ENCODE measurements at regions not wholly inside any gene's neighbourhood (a gene's known extent, or its start where the extent isn't known, plus 50 kb on each side); places are given as distances from the start of the nearest gene placed in this dataset.

DNA sequence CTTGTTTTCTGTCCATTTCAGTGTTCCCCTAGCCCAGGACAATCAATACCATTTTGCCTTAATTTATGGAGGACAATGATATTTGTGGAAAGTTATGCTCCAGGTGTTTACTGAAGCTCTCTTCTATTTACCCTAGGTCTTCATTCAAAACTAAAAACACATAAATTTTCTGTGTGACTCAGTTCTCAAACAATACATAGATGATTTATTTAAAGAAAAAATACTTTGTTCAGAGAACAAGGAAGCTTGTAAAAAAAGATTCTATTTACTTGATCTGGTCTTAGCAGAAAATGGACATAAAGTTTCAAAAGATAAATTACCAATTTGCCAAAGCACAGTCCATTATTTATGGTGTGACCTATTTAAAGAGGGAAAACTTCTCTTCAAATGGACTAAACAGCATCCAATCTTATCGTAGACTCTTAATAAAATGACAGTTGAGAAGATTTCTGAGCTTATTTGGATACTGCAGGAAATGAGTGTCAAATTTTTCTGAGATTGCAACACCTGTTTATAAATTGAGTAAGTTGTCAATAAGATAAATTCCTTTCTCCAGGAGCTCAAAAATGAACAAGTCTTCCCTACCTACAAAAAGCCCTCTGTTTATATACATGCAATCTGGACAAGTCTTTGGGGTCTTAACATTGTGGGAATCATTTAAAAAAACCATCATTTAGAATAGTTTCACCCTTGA is 627.2 kb downstream of the PSAT1 start:
- no peak overlapping the region for H3K27ac Mint-ChIP-seq
- no peaks in the 10 kb centered on the region for H3K9me3 Mint-ChIP-seq
- H3K4me3 Mint-ChIP-seq: no peak overlapping the region
- H3K4me1 Mint-ChIP-seq: no peaks in the 10 kb centered on the region
- no peak for DNase-seq
- CTCF ChIA-PET: interaction anchor here (1.2 kb wide), 1 partner anchor 24 kb away, joined by 3 read pairs; no protein-coding TSS in a partner anchor
- no peaks in the 10 kb centered on the region for H3K36me3 Mint-ChIP-seq
- H3K27me3 Mint-ChIP-seq: no peaks in the 10 kb centered on the region

DNA sequence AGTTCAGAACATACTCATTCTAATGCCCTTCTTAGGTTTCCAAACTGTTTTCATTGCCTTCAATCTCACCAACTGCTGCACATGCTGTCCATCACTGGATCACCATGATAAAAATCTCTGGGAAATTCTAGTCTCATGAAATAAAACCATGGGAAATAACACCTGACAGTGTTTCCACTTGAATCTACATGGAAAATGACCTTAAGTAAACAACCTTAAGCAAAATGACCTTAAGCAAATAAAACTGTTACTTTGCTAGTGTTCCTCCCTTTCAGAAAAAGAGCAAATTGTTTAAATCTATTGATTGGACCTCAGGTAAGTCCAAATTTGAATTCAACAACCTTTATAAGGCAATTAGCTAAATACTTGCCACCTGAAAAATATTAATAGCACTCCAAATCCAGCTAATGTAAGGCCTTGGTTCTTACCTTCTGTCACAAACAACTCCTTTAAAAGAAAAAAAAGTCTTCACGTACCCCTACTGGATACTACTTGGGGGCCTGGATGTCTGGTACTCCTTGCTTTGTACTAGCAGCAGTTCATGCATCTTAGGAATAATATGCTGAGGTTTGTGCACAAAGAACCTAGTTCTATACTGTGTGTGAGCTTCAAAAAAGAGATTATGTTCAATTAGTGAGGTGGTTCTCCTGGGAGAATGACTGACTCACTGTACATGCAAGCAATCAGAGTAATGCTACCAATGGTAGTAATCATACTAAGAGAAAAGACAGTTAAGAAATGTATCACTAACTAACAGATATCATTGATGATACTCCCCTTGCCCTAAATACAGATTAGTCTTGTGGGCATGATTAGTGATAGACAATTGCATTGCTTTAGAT is 630.4 kb downstream of the PSAT1 start:
- DNase-seq: no peak
- H3K27me3 Mint-ChIP-seq: no peaks in the 10 kb centered on the region
- H3K36me3 Mint-ChIP-seq: no peaks in the 10 kb centered on the region
- no peak overlapping the region for H3K4me3 Mint-ChIP-seq
- no peaks in the 10 kb centered on the region for H3K9me3 Mint-ChIP-seq
- no peaks in the 10 kb centered on the region for H3K4me1 Mint-ChIP-seq
- no peak overlapping the region for H3K27ac Mint-ChIP-seq
- CTCF ChIA-PET: no interaction called here

DNA sequence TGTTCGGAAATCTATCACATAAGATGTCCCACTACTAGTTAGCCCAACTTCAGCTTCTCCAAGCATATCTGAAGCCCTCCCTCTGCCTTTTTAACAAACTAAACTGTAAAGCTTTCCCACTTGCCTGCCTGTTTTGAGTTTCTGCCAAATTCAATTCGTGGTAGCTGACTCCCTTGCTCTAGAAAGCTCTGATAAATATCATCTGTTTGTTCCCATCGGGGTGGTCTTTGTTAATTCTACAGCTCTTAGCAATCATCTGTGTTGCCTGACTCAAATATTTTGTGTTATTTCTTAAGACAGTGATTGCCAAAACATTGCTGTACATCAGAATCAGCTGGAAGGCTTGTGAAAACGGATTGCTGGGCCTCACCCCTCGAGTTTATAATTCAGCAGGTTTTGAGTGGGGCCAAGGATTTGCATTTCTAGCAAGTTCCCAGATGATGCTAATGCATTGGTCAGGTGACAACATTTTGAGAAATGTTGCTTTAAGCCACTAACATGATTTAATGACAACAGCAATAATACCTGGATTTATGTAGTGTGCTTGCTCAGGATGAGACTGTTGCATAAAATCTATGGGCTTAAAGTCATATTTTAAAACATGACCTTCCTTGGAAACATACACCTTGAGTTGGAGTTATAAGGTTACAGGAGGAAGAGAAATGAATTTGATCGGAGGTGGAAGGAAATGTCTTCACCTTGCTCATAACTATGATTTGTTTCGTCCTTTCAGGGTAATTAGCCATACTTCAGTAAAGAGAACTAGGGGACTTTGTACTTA is 631.9 kb downstream of the PSAT1 start:
- Mint-ChIP-seq H3K4me3 (no peak overlapping the region), H3K27me3 (no peaks in the 10 kb centered on the region), H3K36me3 (no peaks in the 10 kb centered on the region), H3K27ac (no peak overlapping the region), H3K4me1 (no peaks in the 10 kb centered on the region), H3K9me3 (no peaks in the 10 kb centered on the region)
- no peak for DNase-seq
- CTCF ChIA-PET: no interaction called here

DNA sequence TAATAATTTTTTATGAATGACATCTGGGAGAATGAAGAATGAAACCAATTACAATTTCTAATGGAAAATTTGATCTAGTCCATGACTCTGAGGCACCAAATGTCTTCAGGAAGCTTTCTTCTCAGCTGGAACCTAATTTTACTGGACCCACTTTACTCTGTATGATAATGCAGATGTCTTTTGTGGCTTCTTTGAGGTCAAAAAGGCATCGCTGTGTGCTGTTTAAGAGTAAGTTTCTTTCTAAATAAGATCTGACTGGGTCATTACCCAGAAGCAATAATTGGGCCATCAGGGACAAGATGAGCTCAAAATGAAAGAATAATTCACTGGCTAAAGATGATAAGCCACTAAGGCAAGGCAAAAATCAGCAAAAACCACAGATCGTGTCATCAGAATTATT is 633.4 kb downstream of the PSAT1 start:
- no peak overlapping the region for H3K27ac Mint-ChIP-seq
- no peaks in the 10 kb centered on the region for H3K9me3 Mint-ChIP-seq
- no peaks in the 10 kb centered on the region for H3K4me1 Mint-ChIP-seq
- H3K27me3 Mint-ChIP-seq: no peaks in the 10 kb centered on the region
- DNase-seq: no peak
- H3K36me3 Mint-ChIP-seq: no peaks in the 10 kb centered on the region
- CTCF ChIA-PET: no interaction called here
- no peak overlapping the region for H3K4me3 Mint-ChIP-seq

DNA sequence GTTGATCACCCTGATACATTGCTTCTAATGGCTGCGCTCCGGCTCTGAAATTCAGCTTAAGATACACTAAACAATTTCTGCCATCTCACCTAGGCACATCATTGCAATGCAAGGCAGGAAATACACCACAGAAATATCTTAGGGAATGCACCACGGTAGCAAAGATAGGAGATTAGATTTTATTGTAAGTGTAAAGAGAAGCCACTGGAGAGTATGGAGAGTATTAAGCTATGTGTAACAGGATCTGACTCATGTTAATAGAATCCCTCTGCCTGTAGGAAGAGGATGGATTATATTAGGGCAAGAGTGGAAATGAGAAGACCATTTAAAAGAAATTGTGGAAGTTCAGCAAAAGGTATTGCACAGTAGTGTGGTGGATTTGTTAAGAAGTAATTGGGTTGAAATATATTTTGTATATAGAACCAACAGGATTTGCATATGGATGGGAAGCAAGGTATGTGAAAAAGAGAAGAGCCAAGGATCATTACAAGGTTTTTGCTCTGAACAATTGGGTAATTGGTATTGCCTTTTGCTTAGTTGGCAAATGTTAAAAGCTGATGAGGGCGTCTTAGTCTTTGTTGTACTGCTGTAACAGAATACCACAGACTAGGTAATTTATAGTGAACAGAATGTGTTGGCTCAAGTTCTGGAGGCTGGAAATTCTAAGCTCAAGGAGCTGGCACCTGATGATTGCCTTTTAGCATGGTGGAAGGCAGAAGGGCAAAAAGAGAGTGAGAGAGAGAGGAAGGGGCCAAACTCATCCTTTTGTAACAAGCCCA is 636.1 kb downstream of the PSAT1 start:
- H3K4me1 Mint-ChIP-seq: no peaks in the 10 kb centered on the region
- H3K27ac Mint-ChIP-seq: no peak overlapping the region
- H3K9me3 Mint-ChIP-seq: peaks cover 1% of the 10 kb centered on the region
- no peak overlapping the region for H3K4me3 Mint-ChIP-seq
- CTCF ChIA-PET: no interaction called here
- DNase-seq: no peak
- H3K27me3 Mint-ChIP-seq: no peaks in the 10 kb centered on the region
- H3K36me3 Mint-ChIP-seq: no peaks in the 10 kb centered on the region

DNA sequence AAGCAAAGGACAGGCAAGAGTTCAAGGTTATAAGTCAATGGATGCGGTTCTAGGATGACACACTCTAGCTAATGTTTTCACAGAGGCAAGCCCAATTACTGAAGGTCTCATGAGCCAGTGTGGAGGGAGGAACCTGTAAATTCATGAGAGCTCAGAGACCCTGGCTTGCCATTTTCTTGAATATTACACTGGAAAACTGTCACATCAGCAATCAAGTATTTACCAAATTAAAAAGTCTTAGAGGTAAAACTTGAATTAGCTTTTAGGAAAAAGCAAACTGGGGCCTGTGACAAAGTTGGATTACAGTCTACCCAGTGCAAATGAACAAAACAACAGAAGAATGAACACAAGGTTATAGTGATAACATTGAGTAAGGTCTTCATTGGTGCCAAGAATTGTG is 636.9 kb upstream of the TLE4 start:
- Mint-ChIP-seq H3K9me3 (peaks cover 1% of the 10 kb centered on the region), H3K4me3 (no peak overlapping the region), H3K4me1 (no peaks in the 10 kb centered on the region), H3K27me3 (no peaks in the 10 kb centered on the region), H3K36me3 (no peaks in the 10 kb centered on the region), H3K27ac (no peak overlapping the region)
- no peak for DNase-seq
- CTCF ChIA-PET: no interaction called here

DNA sequence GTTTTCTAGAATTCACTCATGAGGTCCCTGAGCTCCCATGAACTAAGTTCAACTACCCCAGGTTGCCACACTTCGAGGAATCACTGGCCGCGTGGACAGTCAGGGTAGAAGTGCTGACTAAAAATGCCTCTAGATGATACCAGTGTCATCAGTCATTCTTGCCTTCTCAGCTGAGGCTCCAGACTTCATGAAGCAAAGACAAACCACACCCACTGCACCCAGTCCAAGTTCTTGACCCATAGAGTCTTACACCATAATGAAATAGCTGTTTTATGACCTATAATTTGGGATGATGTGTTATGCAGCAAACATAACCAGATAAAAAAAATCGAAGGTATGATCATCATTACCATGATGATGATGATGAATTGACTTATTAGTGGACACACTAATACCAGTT is 632.9 kb upstream of the TLE4 start:
- H3K27ac Mint-ChIP-seq: no peak overlapping the region
- CTCF ChIA-PET: no interaction called here
- no peaks in the 10 kb centered on the region for H3K36me3 Mint-ChIP-seq
- no peak for DNase-seq
- H3K27me3 Mint-ChIP-seq: no peaks in the 10 kb centered on the region
- H3K4me1 Mint-ChIP-seq: no peaks in the 10 kb centered on the region
- H3K4me3 Mint-ChIP-seq: no peak overlapping the region
- H3K9me3 Mint-ChIP-seq: peaks cover 1% of the 10 kb centered on the region

DNA sequence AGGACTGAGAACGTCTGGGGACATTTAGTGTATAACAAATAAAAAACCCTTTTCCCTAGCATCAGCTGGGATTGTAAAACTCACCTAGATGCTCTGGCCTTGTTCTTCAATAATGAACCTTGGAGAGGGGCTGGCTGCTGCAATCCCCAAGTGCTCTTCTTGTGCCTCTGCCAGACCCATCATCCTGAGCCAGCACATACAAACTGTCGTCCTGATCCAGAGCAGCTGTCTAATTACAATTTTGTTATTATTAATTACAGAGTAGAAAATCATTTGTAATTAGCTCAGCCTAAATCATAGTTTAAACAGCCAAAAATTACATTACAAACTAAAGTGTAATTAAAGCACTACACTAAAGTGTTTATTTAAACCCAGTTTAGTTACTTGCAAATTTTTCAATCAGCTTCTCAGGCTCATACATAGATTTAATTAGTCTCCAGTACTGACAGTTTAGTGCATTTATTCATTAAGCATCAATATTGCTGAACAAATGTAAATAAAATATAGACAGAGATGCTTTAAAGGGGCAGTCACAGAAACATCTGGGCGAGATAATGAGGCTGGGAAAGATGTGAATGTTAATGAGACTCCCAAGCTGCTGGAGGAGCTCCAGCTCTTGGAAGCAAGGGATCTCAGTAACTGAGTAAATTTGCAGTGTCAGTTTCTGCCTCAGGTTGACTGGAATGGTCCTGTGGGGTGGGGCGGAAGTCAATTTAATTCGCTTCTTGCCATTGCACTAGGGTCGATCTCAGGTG is 632.3 kb upstream of the TLE4 start:
- no peak overlapping the region for H3K27ac Mint-ChIP-seq
- H3K4me3 Mint-ChIP-seq: no peak overlapping the region
- no peaks in the 10 kb centered on the region for H3K27me3 Mint-ChIP-seq
- CTCF ChIA-PET: no interaction called here
- no peak for DNase-seq
- H3K4me1 Mint-ChIP-seq: no peaks in the 10 kb centered on the region
- H3K9me3 Mint-ChIP-seq: peaks cover 1% of the 10 kb centered on the region
- no peaks in the 10 kb centered on the region for H3K36me3 Mint-ChIP-seq

DNA sequence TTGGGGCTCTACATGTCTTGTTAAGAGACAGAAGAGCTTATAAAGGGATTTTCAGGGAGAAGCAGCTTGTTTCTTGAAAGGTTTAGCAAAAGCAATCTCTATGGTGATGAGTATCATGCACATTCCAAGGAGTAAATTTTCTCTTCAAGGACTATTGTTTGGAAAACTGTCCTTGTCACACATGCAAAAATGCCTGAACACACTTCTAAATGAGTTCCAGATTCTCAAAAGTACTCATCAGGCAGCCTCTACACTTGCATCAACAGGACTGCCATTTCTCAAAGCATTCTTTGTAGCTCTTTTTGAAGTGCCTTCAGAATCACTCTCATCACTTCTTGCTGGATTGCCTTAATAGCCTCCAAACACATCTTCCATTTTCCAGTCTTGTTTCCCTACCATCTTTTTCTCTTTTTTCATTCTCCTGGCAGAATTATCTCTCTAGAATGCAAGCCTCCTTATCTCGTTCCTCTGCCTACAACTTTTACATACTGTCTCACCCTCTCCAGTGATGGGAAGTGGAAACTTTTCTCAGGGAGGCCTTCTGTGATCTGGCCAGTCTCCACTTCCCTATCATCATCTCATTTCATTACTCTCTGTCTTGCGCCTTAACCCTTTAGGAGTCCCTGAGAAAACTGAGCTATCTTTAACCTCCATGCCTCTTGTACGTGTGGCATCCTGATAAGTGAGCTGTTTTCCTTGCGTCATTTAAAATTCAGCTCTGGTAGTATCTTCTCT is 631.5 kb upstream of the TLE4 start:
- no peak overlapping the region for H3K4me3 Mint-ChIP-seq
- no peaks in the 10 kb centered on the region for H3K36me3 Mint-ChIP-seq
- CTCF ChIA-PET: no interaction called here
- no peaks in the 10 kb centered on the region for H3K27me3 Mint-ChIP-seq
- H3K27ac Mint-ChIP-seq: no peak overlapping the region
- no peaks in the 10 kb centered on the region for H3K4me1 Mint-ChIP-seq
- H3K9me3 Mint-ChIP-seq: peaks cover 1% of the 10 kb centered on the region
- no peak for DNase-seq

DNA sequence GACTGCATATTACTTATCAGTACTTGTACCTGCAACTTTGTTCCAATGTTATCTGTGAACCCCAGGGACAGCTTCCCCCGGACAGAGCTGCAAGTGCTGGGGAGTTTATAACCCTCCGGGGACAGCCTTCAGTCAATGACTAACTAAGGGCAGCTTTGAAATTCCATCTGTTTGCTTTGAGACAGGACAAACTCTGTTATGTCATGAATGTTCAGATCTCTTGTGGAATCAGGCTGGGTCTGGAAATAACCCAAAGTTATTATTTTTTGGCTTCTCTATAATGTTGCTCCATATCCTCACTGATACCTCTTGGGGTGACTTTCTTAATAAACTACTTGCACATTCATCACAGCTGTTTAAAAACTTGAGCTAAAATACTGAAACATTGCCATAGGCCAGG is 617.5 kb upstream of the TLE4 start:
- no peak overlapping the region for H3K27ac Mint-ChIP-seq
- H3K4me1 Mint-ChIP-seq: no peaks in the 10 kb centered on the region
- H3K36me3 Mint-ChIP-seq: no peaks in the 10 kb centered on the region
- CTCF ChIA-PET: no interaction called here
- H3K4me3 Mint-ChIP-seq: no peak overlapping the region
- H3K9me3 Mint-ChIP-seq: peaks cover 6% of the 10 kb centered on the region
- no peaks in the 10 kb centered on the region for H3K27me3 Mint-ChIP-seq
- DNase-seq: no peak

DNA sequence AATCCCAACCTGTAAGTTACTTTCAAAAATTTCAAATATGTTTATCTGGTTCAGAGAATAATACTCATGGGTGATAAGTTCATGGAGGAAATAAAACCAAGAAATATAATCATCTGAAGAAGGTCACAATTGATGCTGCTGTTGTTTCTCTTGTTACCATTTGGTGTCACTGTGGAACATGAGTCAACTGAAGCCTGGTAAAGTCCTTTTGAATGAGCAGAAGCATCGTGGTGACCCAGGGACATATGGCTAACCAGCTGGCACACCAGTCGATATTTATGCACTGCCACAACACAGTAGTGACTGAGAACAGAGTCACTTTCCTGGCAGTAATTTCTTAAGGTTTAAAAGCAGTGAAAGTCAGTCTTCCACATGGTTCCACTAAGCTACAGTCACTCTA is 612.9 kb upstream of the TLE4 start:
- no peak overlapping the region for H3K27ac Mint-ChIP-seq
- H3K4me1 Mint-ChIP-seq: no peaks in the 10 kb centered on the region
- H3K9me3 Mint-ChIP-seq: peaks cover 6% of the 10 kb centered on the region
- H3K36me3 Mint-ChIP-seq: no peaks in the 10 kb centered on the region
- DNase-seq: no peak
- no peaks in the 10 kb centered on the region for H3K27me3 Mint-ChIP-seq
- CTCF ChIA-PET: no interaction called here
- no peak overlapping the region for H3K4me3 Mint-ChIP-seq

DNA sequence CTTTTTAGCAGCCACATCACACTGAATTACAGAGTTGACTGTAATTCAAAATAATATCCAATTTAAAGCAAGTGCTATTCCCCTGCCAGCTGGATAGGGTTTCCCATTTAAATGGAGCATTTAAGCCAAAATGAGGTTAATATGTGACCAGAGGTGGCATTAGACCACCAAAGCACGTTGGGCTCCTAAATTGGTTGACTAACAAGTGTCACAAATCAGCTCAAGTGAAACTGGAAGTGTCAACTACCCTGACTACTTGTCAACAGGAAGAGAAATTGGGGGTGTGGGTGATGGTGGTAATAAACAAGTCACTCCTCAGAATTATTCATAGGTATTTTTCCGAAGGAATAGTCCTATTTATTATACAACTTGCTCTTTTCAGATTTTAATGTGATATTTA is 609.6 kb upstream of the TLE4 start:
- Mint-ChIP-seq H3K27ac (no peak overlapping the region), H3K36me3 (no peaks in the 10 kb centered on the region), H3K4me3 (no peak overlapping the region), H3K27me3 (no peaks in the 10 kb centered on the region), H3K9me3 (peaks cover 6% of the 10 kb centered on the region), H3K4me1 (no peaks in the 10 kb centered on the region)
- DNase-seq: no peak
- CTCF ChIA-PET: no interaction called here

DNA sequence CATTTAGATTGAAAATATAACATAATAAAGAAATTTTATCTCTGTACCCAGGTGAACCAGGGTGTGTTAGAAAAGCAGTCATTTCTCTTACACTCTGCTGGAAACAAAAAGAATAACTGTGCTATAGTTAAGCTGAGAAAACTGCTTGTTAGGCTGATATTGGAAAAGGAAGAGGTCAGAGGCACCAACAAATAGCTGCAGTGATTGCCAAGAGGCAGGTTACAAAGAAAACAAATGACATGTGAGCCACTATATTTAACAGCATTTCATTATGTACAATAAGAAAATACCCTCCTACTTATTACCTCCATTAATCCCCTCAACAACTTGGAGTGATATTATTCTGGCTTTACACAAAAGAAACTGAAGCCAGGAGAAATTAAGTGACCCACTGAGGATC is 607.9 kb upstream of the TLE4 start:
- H3K27me3 Mint-ChIP-seq: no peaks in the 10 kb centered on the region

More for the DNA sequence above, 607.9 kb upstream of the TLE4 start:
- peaks cover 4% of the 10 kb centered on the region for H3K9me3 Mint-ChIP-seq
- H3K4me1 Mint-ChIP-seq: no peaks in the 10 kb centered on the region
- CTCF ChIA-PET: no interaction called here
- no peak overlapping the region for H3K4me3 Mint-ChIP-seq
- DNase-seq: no peak
- no peaks in the 10 kb centered on the region for H3K36me3 Mint-ChIP-seq
- H3K27ac Mint-ChIP-seq: no peak overlapping the region

All from activated naive CD4-positive, alpha-beta T cell treated with anti-CD3 and anti-CD28 coated beads, Interleukin-2, amount 10 ng/mL, durations not matched to agents 7 days and 5 days (primary cell).